ENCODE measurements at regions not wholly inside any gene's neighbourhood (a gene's known extent, or its start where the extent isn't known, plus 50 kb on each side); places are given as distances from the start of the nearest gene placed in this dataset.

DNA sequence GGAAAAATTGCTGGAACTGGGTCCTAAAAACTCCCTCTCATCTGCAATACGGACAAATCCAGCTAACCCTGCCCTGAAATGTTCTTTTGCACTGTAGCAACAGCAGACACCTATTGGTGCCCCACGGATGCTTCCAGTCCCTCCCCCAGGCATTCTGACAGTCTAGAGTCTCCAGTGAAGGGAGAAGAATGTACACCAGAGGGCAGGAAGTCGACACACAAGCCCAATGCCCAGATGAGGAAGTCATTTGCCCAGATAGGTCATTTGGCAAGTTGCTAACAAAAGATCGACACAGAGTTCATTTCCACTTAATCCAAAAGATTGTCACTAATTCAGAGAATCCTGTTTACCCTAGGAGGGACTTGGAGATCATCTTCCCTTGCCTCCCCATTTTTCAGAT lies 293.0 kb upstream of the PRDM1 start:
- peak; percentile 46 for DNase-seq (ENCODE audit: low spot score)

DNA sequence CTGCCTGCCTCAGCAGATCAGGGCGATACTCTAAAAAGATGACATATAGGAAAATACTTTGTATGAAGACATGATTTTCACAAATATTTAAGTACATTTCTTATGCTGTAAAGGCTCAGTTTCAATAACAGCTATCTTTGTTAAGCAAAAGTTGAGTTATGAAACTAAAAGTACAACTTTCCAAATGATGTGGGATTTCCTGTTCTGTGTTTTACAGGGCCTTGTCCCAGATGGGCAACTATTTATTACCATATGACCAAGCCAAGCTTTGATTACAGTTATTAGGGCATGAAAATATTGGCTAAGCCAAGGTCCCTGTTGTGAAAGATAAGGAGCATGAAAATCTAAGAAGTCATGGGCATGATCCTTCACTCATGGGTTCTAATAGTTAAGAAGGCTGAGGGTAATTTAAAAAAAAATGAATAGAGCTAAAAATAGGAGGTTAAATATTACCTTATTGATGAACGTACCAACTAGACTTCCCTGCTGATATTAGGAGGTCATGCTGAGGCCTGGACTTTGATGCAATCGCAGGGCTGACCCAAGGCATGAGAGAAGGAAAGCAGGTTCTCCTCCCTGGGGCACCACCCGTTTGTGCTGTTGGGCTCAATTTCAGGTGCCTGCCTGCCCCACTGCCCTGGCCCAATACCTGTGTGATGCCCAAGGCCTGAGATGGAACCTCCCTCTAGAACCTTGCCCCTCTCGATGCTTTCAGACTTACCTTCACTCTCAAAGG lies 294.4 kb upstream of the PRDM1 start:
- DNase-seq (ENCODE audit: low spot score): peak; percentile 68

DNA sequence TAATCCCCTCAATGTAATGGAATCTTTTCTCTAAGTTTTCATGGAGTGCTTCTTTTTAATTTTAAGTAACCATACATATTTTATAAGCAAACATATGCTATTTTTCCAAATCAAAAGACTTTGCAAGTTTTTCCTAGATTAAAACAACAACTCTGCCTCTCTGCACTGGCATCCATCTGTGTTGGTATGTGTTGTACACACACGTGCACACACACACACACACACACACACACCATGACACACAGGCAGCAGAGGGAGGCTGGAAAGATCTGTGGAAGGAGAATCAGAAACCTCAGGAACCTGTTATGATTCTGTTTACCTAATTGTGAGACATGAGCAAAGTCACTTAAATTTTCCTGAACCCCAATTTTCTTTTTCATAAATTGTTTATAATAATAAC lies 295.0 kb upstream of the PRDM1 start:
- no peak for DNase-seq (ENCODE audit: low spot score)

DNA sequence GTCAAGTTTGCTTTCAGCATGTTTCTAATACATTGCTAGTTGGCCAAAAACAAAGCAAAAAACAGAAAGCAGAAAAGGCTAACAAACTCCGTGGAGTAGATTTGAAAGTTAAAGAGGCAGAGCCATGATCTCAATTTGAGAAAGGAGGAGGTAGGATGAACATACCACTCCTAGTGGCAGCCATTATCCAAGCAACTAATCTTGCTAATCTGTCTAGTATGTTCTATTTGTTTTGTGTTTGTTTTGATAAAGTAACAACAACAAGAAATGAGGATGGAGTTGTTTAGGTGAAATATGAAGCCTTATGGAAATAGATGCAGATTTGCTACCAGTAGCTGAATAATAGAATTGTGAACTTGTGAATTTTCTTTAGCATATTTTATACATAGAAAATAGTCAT lies 295.5 kb upstream of the PRDM1 start:
- no peak for DNase-seq (ENCODE audit: low spot score)

DNA sequence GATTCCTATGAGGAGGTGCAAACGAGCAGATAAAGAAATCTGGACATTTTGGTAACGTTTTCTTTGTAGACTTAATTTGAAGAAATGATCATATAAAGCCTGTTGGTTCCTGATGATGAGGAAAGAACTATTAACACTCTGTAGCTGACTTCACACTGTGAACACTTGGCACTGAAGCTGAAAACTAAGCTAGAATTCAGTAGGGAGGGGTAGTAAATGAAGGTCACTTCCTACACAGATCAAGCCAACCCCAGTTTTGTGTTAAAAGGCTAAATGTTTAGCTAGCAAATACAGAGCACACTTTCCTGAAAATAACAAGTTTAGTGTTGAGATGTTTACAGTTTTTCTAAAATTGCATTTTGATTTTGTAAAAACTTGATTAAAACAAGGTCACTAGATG lies 296.2 kb upstream of the PRDM1 start:
- DNase-seq (ENCODE audit: low spot score): no peak

DNA sequence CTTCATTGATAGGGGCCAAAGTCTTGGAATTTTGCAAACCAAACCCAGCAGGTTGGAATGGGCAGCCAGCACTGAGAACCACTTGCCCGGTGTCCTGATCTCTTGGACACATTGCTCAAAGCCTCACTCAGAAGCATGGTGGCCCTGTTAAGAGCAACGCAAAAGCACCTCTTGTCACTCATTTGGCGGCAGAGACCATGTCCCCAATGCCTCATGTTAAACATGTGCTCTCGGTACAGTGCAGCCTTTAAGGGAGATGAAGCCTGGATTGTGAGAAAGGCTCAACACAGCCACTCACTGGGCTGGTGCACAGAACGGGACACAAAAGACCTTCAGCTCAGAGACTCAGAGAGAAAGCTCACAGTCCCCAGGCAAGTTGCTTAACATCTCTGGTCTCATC lies 298.4 kb upstream of the PRDM1 start:
- DNase-seq (ENCODE audit: low spot score): no peak

DNA sequence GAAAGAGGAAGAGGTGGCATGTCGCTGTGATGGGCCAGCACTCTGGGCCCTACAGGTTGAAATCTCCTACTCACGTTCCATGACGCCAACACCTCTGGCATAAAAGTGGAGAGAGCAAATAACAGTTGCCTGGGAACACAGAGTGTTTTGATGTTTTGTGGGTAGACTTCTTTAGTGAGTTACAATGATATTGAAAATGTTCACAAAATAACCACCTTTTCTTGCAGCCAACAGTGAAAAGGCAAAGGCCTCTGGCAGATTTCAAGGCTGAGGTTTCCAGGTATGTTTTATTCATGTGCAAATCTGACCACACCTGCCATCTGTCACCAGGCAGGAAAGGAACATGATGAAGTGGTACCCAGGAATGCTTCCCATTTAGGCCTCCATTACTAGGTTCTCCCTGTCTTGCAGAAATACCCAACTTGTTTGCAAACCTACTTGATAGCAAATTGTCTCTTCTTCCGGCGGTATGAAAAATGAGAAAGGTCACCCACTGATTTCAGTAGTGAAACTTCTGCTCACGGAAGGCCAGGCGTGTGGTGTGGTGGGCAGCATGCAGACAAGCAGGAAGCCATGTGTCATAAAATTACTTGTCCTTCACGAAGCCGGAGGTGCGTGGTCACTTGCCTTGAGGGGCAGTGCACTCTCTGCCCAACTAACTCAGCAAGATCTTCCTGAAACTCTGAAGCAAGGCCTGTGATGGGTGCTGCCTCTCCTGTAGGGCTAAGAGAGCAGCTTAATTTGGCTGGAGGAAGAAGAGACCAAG lies 299.1 kb upstream of the PRDM1 start:
- no peak for DNase-seq (ENCODE audit: low spot score)

DNA sequence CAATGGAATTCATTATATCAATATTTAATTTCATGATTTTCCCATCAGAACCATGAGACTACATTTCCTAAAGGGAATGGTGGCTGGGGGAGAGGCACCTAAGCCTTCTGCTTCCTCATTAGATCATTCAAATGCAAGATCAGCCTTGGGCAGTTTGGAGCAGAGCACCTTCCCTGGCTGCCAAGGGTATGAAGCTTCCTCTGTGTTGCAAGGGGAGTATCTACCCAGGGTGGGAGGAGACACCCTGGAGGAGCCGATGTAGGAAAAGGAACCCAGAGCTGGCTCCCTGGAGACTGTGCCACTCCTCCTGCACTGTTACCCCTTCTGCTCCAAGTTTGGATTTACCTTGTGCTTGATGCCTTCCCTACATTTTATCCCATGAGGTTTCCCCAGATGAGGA lies 299.7 kb upstream of the PRDM1 start:
- no peak for DNase-seq (ENCODE audit: low spot score)

DNA sequence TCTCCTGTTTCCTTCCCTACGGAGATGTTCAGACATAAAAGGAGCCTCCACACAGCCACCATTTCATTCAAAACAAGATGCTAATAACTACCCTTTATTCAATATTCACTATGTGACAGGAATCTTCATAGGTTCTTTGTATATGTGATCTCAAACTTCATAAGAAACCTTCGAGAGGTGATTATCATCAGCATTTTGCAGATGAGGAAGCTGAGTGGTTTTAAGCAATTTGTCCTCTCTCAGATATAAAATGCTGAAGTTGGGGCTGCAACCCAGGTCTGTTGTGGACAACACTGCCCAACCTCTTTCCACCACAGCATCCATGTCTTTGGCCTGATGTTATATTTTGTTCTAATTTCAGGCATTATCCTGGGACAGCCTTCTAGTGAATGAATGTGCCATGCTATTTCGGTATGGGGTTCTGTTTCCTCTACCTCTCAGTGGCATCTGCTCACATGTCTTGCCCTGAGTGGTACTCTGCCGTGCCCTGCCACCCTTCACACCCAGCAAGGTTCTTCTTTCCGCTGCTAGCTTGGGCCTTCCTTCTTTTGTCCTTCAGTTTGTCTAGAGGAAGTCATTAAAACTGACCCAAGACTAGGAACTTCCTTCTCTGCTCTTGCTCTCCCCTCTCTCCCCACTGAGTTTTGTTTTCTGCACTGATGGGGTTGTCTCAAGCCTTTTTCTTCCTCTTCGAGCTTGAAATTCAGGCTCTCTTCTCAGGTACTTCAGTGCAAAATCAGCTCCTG lies 300.9 kb upstream of the PRDM1 start:
- DNase-seq (ENCODE audit: low spot score): no peak

DNA sequence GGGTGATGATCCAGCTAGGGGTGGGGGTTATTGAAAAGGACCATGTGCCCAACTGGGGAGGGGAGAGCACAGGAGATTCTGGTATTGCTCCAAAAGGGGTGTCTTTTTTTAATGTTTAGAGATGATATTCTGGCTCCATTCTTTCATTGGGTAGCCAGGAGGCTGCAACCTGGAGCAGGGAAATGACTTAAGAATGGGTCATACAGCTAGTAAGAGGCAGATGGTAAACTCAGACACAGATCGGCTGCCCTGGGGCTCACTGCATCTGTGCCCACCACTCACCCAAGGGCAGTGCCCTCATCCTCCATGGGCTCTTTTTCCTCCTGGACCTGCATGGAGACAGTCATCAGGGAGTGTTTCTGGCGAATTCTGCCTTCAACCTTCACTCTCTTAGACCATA lies 302.0 kb upstream of the PRDM1 start:
- DNase-seq (ENCODE audit: low spot score): no peak

DNA sequence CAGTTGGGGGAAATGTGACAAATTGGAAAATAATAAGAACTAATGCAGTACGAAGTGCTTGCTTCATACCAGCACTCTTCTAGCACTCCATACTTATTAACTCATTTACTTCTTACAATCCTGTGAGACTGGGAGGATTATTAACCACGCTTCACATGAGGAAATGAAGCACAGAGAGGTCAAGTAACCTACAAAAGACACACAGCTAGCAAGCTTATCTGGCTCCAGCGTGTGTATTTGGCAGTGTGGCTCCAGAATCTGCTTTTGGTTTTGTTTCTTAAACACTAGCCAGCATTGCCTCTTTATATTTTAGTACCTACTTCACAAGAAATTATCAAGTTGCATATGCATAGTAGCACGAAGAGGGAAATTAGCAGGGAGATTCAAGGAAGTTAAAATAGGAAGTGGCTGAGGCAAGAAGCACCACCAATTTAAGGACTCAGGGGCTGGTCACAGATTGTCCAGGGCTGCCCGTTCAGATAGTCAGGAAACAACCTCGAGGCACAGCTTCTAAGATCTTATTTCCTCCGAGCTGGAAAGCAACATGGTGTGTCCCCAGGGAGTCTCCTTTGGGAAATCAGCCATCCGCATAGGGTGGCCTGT lies 302.7 kb upstream of the PRDM1 start:
- no peak for DNase-seq (ENCODE audit: low spot score)

DNA sequence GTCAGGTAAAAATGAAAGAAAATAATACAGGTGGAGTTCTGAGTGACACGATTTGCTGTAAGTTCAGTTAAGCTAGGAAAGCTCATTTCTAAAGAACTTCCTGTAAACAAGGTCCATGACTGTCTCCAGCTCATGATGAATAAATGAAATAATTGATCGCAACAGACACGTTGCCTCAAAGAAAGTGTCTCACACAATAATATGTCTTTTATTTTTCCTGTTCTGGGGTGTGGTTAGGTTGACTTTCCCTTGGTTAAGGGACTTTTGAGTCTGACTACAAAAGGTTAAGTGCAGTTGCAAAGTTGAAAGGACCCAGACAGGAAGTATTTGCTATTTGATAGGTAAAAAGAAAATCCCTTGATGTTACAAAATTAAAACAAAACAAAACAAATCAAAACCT lies 304.2 kb upstream of the PRDM1 start:
- DNase-seq (ENCODE audit: low spot score): no peak

DNA sequence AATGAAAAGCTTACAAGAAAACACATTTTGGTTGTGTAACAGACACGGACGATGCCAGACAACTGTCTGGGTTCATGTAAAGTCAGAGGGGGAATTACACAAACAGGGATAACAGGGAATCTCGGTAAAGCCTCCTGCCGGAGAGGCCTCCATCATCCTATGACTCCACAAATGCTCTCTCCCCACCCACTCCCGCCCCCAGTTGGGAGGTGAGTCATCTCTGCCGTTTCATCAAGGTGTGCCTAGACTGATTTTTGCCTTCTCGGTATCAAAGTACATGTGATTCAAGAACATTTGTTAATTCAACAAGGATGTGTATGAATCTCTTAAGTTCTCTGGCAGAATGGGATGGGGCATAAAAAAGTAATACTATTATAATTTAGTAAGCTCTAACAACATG lies 304.9 kb upstream of the PRDM1 start:
- DNase-seq (ENCODE audit: low spot score): no peak

DNA sequence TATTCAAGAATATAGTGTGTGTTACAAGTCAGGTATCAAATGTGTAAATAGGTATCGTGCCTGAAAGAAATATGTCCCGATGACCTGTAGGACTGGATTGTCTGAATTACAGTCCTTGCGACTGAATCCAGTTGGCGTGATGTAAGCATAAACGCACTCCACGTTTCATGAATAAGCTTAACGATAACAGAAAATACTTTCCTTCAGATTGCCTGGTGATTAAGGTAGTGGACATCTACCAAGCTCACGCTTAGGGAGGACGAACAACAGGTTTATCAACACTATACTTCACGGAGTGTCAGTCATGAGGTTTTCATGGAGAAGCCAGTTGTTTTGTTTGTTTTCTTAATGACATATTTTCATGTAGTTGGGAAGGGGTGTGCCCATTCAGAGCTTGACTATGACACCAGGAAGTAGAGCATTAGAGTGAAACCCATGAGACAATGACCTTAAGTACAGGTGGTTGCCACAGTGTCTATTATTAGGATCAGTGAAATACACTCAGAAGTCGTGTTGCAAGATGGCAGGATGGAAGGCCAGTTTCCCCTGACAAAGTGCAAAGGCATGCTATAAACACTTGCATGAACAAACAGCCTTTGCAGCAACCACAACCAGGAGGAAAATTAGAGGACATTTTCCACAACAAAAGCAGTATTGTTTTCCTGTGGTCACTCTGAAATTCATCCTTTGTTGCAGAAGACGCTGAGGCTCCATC lies 305.8 kb upstream of the PRDM1 start:
- DNase-seq (ENCODE audit: low spot score): no peak

DNA sequence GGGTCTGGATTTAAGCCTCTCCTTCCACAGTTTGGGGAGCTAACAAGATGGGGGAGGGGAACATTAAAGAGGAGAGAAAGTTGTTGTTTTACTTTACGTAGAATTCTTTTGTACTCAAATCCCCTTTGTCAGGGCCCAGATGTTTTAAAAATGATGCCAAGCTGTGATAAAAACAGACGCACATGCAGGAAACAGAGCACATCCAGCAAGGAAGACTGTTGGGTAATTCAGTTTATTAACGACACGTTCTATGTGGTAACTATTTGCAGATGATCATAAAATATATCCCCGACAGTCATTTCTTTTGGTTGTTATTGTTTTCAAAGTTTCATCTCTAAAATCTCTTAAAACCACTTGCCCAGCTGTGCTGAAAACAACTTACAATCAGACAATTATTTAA lies 307.0 kb upstream of the PRDM1 start:
- no peak for DNase-seq (ENCODE audit: low spot score)

DNA sequence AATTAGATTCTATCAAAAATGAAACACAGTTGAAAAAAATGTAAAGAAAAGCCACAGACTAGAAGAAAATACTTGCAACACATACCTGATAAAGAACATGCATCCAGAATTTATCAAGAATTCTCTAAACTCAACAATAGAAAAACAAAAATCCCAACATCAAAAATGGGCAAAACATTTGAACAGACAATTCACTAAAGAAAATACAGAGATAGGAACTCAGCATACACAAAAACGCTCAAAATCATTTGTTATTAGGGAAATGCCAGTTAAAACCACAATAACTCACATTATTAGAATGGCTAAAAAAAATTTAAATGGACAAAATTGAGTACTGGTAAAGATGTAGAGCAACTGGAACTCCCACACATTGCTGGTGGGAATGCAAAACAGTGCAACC lies 311.0 kb upstream of the PRDM1 start:
- no peak for DNase-seq (ENCODE audit: low spot score)

DNA sequence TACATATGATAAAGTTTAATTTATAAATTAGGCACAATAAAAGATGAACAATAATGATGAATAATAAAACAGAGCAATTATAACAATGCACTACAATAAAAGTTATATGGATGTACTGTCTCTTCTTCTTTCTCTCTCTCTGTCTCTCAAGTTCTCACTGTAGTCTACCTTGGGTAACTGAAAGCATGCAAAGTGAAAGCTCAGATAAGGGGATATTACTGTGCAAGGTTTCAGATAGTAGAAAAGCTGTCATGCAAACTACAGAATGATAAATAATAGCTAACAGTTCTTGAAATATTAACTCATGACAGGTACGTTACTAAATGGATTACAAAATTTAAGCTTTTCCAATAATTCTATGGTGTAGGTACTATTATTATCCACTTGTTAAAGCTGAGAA lies 311.9 kb upstream of the PRDM1 start:
- no peak for DNase-seq (ENCODE audit: low spot score)

DNA sequence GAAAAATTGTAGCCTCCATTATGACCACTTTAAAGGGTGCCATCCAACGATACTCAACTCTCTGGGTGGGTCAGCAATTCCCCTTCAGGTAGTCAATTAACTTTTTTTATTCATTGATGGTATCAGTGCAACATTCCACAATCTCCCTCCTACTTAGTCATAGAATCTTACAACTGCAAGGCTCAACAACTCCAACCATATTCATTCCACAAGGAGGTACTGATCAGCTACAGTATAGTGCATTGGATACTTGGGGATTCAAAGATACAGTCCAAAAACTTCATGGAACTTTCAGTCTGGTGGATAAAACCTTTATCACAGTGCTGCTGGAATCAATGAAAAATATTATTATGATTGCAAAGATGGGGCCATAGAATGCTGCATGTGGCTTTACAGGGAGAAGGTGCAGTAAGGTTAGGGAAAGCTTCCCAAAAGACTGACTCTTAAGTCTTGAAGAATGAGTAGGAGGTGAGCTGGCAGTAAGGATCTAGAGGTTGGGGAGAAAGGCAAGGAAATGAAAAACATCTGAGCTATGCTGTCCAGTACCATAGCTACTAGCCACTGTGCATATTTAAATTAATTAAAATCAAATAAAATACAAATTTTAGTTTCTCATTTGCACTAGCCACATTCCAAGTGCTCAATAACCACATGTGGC lies 314.7 kb upstream of the PRDM1 start:
- DNase-seq (ENCODE audit: low spot score): no peak

DNA sequence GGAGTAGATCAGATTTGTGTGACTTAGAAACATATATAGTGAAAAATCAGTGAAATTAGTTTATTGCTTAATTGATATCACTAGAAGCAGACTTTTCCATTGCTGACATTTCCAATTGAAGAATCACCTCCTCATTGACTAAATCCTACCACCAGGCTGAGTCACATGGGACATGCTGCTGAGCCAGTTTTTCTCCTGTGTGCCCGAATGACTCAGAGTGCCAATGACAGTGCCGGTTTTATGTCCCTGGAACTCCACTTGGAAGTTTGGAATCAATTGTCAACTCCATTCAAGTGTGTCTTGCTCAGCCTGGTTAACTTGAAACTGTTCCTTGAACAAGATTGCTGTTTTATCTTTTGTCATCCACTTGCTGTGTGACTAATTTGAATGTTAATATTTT lies 316.1 kb upstream of the PRDM1 start:
- DNase-seq (ENCODE audit: low spot score): no peak

DNA sequence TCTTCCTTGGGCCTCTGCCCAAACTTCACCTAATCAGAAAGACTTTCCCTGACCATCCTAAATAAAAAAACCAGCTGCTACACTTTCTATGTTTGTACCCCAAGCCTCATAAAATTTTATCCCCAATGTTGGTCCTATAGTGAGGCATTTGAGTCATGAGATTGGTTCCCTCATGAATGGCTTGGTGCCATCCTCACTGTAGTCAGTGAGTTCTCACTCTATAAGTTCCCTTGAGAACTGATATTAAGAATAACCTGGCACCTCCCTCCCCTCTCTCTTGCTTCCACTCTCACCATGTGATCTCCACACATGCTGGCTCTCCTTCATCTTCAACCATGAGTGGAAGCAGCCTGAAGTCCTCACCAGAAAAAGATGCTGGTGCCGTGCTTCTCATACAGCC lies 316.9 kb upstream of the PRDM1 start:
- DNase-seq (ENCODE audit: low spot score): no peak

DNA sequence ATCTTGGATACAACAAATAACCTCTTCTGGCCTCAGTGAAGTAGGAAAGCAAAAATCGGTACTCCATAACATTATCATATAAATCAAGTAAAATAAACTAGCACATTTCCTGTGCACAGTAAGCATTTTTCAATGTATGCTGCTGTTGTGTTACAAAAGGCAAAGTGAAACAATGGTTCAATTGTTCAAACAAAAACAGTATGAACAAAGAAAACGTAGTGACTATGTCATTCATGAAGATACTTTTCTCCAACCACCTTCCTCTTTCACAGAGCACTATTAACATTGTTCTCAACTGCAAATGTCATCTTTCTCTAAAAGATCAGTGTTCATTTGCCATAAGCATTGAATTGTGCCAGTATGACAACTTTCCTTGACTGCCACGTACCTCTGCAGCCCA lies 318.6 kb upstream of the PRDM1 start:
- DNase-seq (ENCODE audit: low spot score): no peak
